Caki2 (cell line): ENCODE measurements at regions not wholly inside any gene's neighbourhood (a gene's known extent, or its start where the extent isn't known, plus 50 kb on each side); places are given as distances from the start of the nearest gene placed in this dataset.
"Not testable (repeated sequence)": the region's sequence is repeated elsewhere in the genome, so short reads cannot be mapped to it uniquely, and the experiment has no call there.

Source experiments
- DNase-seq: peaks from one replicate; pipeline ENCODE4 v3.0.0-alpha.2; 2015; ENCODE audit warnings: low read depth
- in situ Hi-C: cut with HindIII; loops from 2 replicates; pipeline ENCODE4 v1.10.0; 2016; ENCODE audit warnings: low sequenced_read_pairs, low pct_unique_long_range_greater_than_20kb, mixed read lengths

- in situ Hi-C loops, result no loop called here
- DNase-seq, result peak; percentile 59
These were observed 177.8 kb upstream of the ADCY2 start for GRCh38 chr5:7218141-7218540.

DNA sequence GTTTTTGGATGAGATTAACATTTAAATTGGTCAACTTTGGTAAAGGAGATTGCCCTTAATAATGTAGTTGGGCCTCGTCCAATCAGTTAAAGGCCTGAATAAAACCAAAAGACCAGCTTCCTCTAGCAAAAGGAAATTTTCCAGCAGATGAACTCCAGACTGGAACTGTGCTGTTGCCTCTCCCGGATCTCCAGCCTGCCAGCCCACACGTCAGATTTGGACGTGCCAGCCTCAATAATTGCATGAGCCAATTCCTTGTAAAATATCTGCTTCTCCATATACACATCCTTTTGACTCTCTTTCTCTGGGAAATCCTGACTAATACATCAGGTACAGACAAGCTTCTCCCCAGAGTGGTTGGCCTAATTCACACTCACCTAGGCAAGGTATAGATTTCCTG, 175.8 kb upstream of the ADCY2 start:
- DNase-seq, result no peak
- in situ Hi-C loops, result no loop called here

DNA sequence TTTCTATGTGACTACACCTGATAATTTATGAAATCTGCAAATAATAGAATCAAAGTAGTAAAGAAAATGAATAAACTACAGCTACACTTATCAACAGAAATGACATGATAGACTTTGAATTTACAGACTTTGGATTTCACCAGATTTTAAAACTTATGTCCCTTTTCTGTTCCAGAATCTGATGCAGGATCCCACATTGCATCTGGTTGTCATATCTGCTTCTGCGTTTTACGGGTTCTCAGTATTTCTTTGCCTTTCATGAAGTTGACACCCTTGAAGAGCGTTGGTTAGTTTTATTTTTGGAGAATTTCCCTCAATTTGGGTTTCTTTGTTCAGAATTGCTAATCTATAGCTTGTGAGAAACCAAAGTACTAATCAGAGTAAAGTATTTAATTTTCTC, 174.9 kb upstream of the ADCY2 start:
- DNase-seq, result no peak
- in situ Hi-C loops, result no loop called here

DNA sequence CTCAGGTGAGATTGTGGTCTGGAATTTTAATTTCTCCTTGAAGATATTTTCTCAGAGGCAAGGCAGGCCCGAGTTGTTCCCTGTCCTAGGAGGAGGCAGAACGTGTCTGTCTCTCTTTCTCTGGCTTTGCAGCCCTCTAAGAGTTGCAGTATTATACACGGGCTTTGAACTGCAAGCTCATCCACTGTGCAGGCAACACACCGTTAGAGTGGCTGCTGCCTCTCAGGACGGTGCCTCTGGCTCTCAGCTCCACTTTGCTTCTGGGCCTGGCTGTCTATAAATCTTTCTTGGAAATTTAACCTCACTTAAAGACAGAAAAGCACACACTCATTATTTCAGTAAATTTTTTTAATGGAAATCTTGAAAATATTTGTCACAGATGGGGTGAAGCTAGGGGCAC, 170.1 kb upstream of the ADCY2 start:
- in situ Hi-C loops, result no loop called here
- DNase-seq, result no peak

GRCh38 chr5:7242118-7242710, 153.7 kb upstream of the ADCY2 start:
- no peak for DNase-seq
- in situ Hi-C loops, result no loop called here

DNA sequence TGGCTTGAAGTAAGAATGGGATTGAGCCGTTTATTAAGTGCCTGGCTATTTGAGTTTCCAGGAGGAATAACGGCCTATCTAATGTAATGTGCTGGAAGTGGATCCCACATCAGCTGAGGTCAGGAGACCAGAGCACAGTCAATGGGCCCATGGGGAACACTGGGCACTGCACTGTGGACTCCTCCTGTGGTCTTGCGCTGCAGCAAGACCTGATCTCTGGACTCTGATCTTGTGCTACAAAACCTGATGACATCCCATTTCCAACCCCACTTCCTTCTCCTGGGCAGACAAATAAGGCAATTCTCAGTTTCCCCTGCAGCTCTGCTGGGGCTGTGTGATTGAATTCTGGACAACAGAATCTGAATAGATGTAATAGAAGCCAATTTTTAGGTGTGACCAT, 151.7 kb upstream of the ADCY2 start:
- in situ Hi-C loops, result no loop called here

GRCh38 chr5:7245121-7245651, 150.8 kb upstream of the ADCY2 start:
- in situ Hi-C loops, result no loop called here
- no peak for DNase-seq

More for the DNA sequence above, 151.7 kb upstream of the ADCY2 start:
- DNase-seq, result no peak

GRCh38 chr5:7246287-7246686, 149.7 kb upstream of the ADCY2 start:
- in situ Hi-C loops, result no loop called here
- DNase-seq, result peak; percentile 8

DNA sequence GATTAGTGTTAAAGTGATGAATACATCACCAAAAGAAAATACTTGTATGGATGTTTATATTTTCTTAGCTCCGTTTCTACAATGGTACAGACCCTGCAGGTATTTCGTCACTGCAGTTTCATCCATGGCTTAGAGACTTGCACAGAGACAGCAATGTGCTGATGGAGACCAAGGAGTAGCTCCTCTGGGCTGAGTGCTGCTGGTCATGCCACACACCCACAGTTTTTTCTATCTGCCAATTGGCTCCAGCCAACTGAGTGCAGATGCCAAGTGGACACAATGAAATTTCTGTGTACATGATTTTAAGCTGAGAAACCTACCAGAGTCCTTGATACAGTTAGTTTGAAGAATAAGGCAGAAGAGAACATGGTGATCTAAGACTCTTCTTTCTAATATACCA, 145.9 kb upstream of the ADCY2 start:
- no peak for DNase-seq
- in situ Hi-C loops, result no loop called here

DNA sequence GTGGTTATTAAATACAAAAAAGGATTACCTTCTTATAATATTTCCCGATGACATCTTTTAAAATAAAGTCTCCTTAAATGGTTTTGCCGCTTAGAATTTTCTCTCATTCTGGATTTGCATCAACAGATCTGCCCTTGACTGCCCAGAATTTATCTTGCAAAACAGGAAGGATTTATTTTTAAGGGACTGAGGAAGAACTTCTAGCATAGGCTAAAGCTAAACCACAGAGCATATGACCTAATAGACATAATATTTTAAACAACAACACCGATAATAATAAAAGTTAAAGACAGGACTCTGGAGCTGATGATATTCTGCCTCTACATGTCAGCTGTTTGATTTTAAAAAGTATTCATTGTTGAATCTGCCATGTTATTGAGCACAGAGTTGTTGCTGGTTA, 145.3 kb upstream of the ADCY2 start:
- in situ Hi-C loops, result no loop called here
- no peak for DNase-seq

DNA sequence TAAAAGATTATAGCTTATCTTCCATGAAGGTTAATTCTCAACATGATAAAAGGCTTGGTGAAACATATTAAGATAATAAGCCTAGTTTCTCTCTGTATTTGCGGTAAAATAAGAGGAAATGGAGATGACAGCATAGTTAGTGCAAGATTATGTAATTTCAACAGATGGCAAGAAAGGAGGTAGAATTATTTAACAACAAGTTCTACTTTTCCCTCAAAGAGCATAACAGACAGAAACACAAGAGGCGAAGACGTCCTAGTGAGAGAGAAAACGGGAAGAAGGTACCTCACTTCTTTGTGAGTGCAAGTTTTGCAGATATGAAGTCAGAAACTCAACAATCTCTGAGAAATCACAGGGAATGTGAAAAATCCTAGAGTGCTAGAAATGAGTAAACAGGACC, 144.8 kb upstream of the ADCY2 start:
- in situ Hi-C loops, result no loop called here

GRCh38 chr5:7261049-7261448, 134.9 kb upstream of the ADCY2 start:
- DNase-seq, result peak; percentile 29
- in situ Hi-C loops, result no loop called here

More for the DNA sequence above, 144.8 kb upstream of the ADCY2 start:
- no peak for DNase-seq

DNA sequence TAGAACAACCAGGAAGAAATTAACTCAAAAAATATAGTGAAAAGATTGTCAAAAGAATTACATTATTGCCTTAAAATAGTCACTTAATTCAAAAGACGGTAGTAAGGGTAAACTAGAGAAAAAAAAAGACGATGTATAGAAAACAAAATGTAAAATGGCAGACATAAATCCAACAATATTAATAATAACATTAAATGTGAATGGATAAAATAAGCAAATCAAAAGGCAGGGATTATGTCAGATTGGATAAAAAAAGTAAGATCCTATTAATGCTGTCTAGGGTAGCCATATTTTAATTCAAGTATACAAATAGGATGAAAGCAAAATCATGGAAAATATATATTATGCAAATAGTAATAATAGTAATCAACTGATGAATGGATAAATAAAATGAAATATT, 134.0 kb upstream of the ADCY2 start:
- in situ Hi-C loops, result no loop called here
- no peak for DNase-seq

- in situ Hi-C loops, DNase-seq: not testable (repeated sequence)
These were observed 132.4 kb upstream of the ADCY2 start for GRCh38 chr5:7263398-7264015.

- DNase-seq, in situ Hi-C loops: not testable (repeated sequence)
These were observed 130.2 kb upstream of the ADCY2 start for GRCh38 chr5:7265776-7266175.

DNA sequence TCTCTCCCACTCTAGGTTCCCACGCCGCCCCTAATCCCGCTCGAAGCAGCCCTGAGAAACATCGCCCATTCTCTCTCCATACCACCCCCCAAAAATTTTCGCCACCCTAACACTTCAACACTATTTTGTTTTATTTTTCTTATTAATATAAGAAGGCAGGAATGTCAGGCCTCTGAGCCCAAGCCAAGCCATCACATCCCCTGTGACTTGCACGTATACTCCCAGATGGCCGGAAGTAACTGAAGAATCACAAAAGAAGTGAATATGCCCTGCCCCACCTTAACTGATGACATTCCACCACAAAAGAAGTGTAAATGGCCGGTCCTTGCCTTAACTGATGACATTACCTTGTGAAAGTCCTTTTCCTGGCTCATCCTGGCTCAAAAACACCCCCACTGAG, 127.2 kb upstream of the ADCY2 start:
- in situ Hi-C loops, DNase-seq: not testable (repeated sequence)

DNA sequence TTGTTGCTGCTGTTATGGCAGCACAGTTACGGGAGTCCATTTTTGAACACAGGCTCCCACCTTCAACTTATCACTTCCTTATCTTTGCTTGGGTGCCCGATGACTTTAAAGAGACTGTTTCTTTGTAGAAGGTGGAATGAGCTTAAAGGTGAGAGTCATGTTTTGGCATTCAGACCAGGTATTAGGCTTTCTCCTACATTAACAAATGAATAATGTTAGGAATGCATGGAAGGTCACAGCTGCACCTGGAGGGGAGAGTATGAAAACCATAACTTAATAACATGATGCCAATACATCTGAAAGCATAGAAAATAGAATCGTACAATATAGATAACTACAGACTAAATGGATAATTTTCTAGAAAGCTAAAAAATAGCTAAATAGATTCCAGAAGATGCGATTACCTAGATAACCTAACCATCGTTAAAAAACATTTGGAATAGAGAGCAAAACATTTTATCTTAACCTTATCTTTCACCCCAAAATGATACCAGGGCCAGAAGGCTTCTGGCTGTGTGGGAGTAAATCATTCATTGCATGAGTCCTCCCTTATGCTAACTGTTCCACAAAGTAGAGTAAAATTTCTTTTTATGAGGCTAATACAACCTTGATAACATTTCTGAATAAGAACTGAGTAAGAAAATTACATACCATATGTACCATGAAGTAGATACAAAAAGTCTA, 126.2 kb upstream of the ADCY2 start:
- DNase-seq, result no peak
- in situ Hi-C loops, result no loop called here

DNA sequence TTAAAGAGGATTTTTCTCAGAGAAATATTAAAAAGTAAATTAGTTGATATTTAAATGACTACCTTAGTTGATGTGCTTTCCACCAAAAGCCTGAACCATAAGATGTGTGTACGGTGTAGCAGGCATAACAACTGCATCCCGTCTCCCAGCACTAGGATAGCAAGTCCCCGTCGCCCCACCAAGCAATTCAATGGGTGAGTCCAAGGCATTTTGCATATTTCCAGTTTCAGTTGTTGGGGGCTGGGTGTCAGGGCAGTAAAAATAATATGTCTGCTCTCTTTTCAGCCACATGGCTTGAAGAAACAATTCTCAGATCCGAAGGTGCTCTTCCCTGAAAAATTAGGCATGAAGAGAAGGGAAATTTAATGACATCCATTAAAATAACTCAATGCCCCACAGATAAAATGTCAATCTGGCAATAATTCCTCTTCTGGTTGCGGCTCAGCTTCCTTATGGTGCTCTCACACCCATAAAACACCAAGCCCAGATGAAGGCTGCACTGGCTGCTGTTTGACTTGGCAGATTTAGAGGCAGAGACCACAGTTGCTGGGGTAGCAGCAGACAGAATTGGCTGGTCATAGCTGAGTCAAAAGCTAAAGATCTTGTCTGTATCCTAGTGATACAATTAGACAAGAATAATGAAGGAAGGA, 124.4 kb upstream of the ADCY2 start:
- in situ Hi-C loops, result no loop called here

DNA sequence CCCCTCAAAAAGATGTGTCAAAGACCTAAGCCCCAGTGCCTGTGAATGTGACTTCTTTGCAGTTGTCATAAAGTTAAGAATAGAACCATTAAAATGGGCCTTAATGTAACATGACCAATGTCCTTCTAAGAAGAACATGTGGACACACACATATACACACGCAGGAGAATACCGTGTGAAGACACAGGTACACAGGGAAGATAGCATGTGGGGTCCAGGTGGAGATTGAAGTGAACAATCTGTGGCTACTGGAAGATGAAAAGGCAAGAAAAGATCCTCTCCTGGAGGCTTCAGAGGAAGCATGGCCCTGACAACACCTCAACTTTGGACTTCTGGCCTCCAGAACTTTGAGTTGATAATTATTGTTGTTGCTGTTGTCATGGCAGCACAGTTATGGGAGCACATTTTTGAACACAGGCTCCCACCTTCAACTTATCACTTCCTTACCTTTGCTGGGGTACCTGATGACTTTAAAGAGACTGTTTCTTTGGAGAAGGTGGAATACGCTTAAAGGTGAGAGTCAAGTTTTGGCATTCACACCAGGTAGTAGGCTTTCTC, 123.5 kb upstream of the ADCY2 start:
- DNase-seq, result no peak
- in situ Hi-C loops, result no loop called here

More for the DNA sequence above, 124.4 kb upstream of the ADCY2 start:
- DNase-seq, result no peak
